Fibroblast of mammary gland (primary cell): ENCODE measurements at regions not wholly inside any gene's neighbourhood (a gene's known extent, or its start where the extent isn't known, plus 50 kb on each side); places are given as distances from the start of the nearest gene placed in this dataset.

Source experiments
- DNase-seq: peaks from one replicate; pipeline ENCODE4 v3.0.0-alpha.2; 2010; ENCODE audit warnings: low read depth
- H3K4me3 ChIP-seq: 2 replicates; pipeline ENCODE4 v1.5.1; 2011; ENCODE audit warnings: low read depth, mild to moderate bottlenecking, low read length, moderate library complexity; ENCODE audit not compliant: control insufficient read depth
- CTCF ChIP-seq: conservative IDR thresholded peaks from 2 replicates; pipeline ENCODE4 v1.5.1; 2011; ENCODE audit warnings: low read depth, low read length, inconsistent platforms; ENCODE audit not compliant: control insufficient read depth, insufficient read depth

GRCh38 chr20:22305381-22305780 is 279.0 kb downstream of the FOXA2 start:
- no peak for TF ChIP-seq CTCF
- DNase-seq, result no peak
- H3K4me3 ChIP-seq, result no peak overlapping the region

GRCh38 chr20:22303523-22303922 is 280.8 kb downstream of the FOXA2 start:
- peak; percentile 13 for TF ChIP-seq CTCF
- no peak overlapping the region for H3K4me3 ChIP-seq
- DNase-seq, result peak; percentile 7

GRCh38 chr20:22302039-22302438 is 282.3 kb downstream of the FOXA2 start:
- H3K4me3 ChIP-seq, result no peak overlapping the region
- no peak for TF ChIP-seq CTCF
- no peak for DNase-seq

GRCh38 chr20:22293886-22294285 is 290.5 kb downstream of the FOXA2 start:
- no peak overlapping the region for H3K4me3 ChIP-seq
- no peak for TF ChIP-seq CTCF
- no peak for DNase-seq

- H3K4me3 ChIP-seq, result no peak overlapping the region
- DNase-seq, result no peak
- TF ChIP-seq CTCF, result no peak
These were observed 294.9 kb downstream of the FOXA2 start for GRCh38 chr20:22289442-22289841.

- no peak for TF ChIP-seq CTCF
- no peak for DNase-seq
- no peak overlapping the region for H3K4me3 ChIP-seq
These were observed 295.4 kb downstream of the FOXA2 start for GRCh38 chr20:22288957-22289356.

- DNase-seq, result no peak
- no peak for TF ChIP-seq CTCF
- no peak overlapping the region for H3K4me3 ChIP-seq
These were observed 296.2 kb downstream of the FOXA2 start for GRCh38 chr20:22288156-22288555.
